ENCODE measurements at regions not wholly inside any gene's neighbourhood (a gene's known extent, or its start where the extent isn't known, plus 50 kb on each side); places are given as distances from the start of the nearest gene placed in this dataset.

GRCh38 chr2:220915092-220915623, 656.9 kb downstream of the EPHA4 start:
- Histone ChIP-seq H3K4me1 (no peaks in the 10 kb centered on the region), H3K4me3 (no peak overlapping the region), H3K36me3 (no peaks in the 10 kb centered on the region), H3K9me3 (no peaks in the 10 kb centered on the region), H3K27me3 (no peaks in the 10 kb centered on the region), H3K27ac (no peak overlapping the region)
- intact Hi-C loops (cut with DNase I), result no loop called here
- TF ChIP-seq POLR2AphosphoS5 (IDR thresholded peaks at IDR 0.05; ENCODE audit: insufficient read depth in 1 of 2, low read depth in 1 of 2) (no peak), CTCF (IDR thresholded peaks at IDR 0.05) (no peak), POLR2A (IDR thresholded peaks at IDR 0.05) (no peak)
- no peak for DNase-seq (ENCODE audit: extremely low spot score in 2 of 2)

- no peaks in the 10 kb centered on the region for H3K36me3 ChIP-seq
- TF ChIP-seq POLR2AphosphoS5 (IDR thresholded peaks at IDR 0.05; ENCODE audit: insufficient read depth in 1 of 2, low read depth in 1 of 2) (no peak), CTCF (IDR thresholded peaks at IDR 0.05) (no peak), POLR2A (IDR thresholded peaks at IDR 0.05) (no peak)
- DNase-seq (ENCODE audit: extremely low spot score in 2 of 2), result no peak
- H3K9me3 ChIP-seq, result no peaks in the 10 kb centered on the region
- H3K4me3 ChIP-seq, result no peak overlapping the region
- no peaks in the 10 kb centered on the region for H3K27me3 ChIP-seq
- no peaks in the 10 kb centered on the region for H3K4me1 ChIP-seq
- intact Hi-C loops (cut with DNase I), result no loop called here
- H3K27ac ChIP-seq, result no peak overlapping the region
Observed at GRCh38 chr2:220916931-220917330, 655.2 kb downstream of the EPHA4 start.

- TF ChIP-seq CTCF (IDR thresholded peaks at IDR 0.05) (no peak), POLR2A (IDR thresholded peaks at IDR 0.05) (no peak), POLR2AphosphoS5 (IDR thresholded peaks at IDR 0.05; ENCODE audit: insufficient read depth in 1 of 2, low read depth in 1 of 2) (no peak)
- Histone ChIP-seq H3K36me3 (no peaks in the 10 kb centered on the region), H3K27me3 (no peaks in the 10 kb centered on the region), H3K9me3 (no peaks in the 10 kb centered on the region), H3K4me1 (no peaks in the 10 kb centered on the region), H3K4me3 (no peak overlapping the region), H3K27ac (no peak overlapping the region)
- intact Hi-C loops (cut with DNase I), result loop anchor here (5.0 kb wide), 1 partner anchor 577 kb away; no protein-coding TSS in a partner anchor
- no peak for DNase-seq (ENCODE audit: extremely low spot score in 2 of 2)
Observed at GRCh38 chr2:220930271-220931076, 641.6 kb downstream of the EPHA4 start.

DNA sequence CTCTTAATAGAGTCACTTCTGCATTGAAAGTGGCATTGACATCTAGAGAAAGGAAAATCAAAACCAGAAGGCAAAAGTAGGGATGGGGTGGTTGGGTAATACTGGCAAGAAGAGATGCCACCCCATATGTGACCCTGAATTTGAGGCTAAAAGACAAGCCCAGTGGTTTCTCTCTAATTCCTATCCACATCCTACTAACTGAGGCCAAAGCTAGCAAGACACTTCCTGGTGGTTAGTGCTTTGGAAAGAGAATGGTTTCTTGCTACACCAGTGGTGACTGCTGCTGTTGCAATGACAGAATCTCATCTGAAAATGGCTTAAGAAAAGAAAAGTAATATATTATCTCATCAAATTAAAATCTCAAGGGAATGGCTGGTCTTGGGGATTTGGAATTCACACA, 640.6 kb downstream of the EPHA4 start:
- DNase-seq (ENCODE audit: extremely low spot score in 2 of 2), result no peak
- no peaks in the 10 kb centered on the region for H3K9me3 ChIP-seq
- no peak overlapping the region for H3K27ac ChIP-seq

GRCh38 chr2:220932041-220932440, 640.1 kb downstream of the EPHA4 start:
- no peak overlapping the region for H3K27ac ChIP-seq
- no peaks in the 10 kb centered on the region for H3K27me3 ChIP-seq
- no peaks in the 10 kb centered on the region for H3K9me3 ChIP-seq
- H3K4me1 ChIP-seq, result no peaks in the 10 kb centered on the region
- H3K36me3 ChIP-seq, result no peaks in the 10 kb centered on the region
- DNase-seq (ENCODE audit: extremely low spot score in 2 of 2), result no peak
- no peak overlapping the region for H3K4me3 ChIP-seq
- TF ChIP-seq CTCF (IDR thresholded peaks at IDR 0.05) (no peak), POLR2AphosphoS5 (IDR thresholded peaks at IDR 0.05; ENCODE audit: insufficient read depth in 1 of 2, low read depth in 1 of 2) (no peak), POLR2A (IDR thresholded peaks at IDR 0.05) (no peak)
- intact Hi-C loops (cut with DNase I), result loop anchor here (5.0 kb wide), 1 partner anchor 575 kb away; no protein-coding TSS in a partner anchor

More for the DNA sequence above, 640.6 kb downstream of the EPHA4 start:
- intact Hi-C loops (cut with DNase I), result loop anchor here (5.0 kb wide), 1 partner anchor 576 kb away; no protein-coding TSS in a partner anchor
- Histone ChIP-seq H3K36me3 (no peaks in the 10 kb centered on the region), H3K4me3 (no peak overlapping the region), H3K27me3 (no peaks in the 10 kb centered on the region), H3K4me1 (no peaks in the 10 kb centered on the region)
- no peak for TF ChIP-seq POLR2AphosphoS5 (IDR thresholded peaks at IDR 0.05; ENCODE audit: insufficient read depth in 1 of 2, low read depth in 1 of 2)
